Activated naive CD8-positive, alpha-beta T cell treated with anti-CD3 and anti-CD28 coated beads for 36 hours (primary cell): ENCODE measurements at regions not wholly inside any gene's neighbourhood (a gene's known extent, or its start where the extent isn't known, plus 50 kb on each side); places are given as distances from the start of the nearest gene placed in this dataset.
A peak's percentile ranks its signal among the peaks of the same experiment; 100 is the strongest.

Experiments used
- DNase-seq: peaks from one replicate; pipeline ENCODE4 v3.0.0; 2021
- H3K27ac Mint-ChIP-seq: one replicate; pipeline ENCODE4 v1.8.0; 2022; ENCODE audit warnings: mild to moderate bottlenecking, moderate library complexity, mixed read lengths
- H3K27me3 Mint-ChIP-seq: one replicate; pipeline ENCODE4 v1.8.0; 2022; ENCODE audit warnings: mild to moderate bottlenecking, mixed read lengths
- H3K36me3 Mint-ChIP-seq: one replicate; pipeline ENCODE4 v1.8.0; 2021; ENCODE audit warnings: mild to moderate bottlenecking, mixed read lengths
- H3K4me1 Mint-ChIP-seq: one replicate; pipeline ENCODE4 v1.8.0; 2021; ENCODE audit warnings: mixed read lengths
- H3K4me3 Mint-ChIP-seq: one replicate; pipeline ENCODE4 v1.8.0; 2022; ENCODE audit warnings: mild to moderate bottlenecking, moderate library complexity, mixed read lengths
- H3K9me3 Mint-ChIP-seq: one replicate; pipeline ENCODE4 v1.8.0; 2022; ENCODE audit warnings: mixed read lengths

- Mint-ChIP-seq H3K36me3 (no peaks in the 10 kb centered on the region), H3K4me1 (peaks cover 4% of the 10 kb centered on the region), H3K27me3 (peaks cover 20% of the 10 kb centered on the region), H3K27ac (no peak overlapping the region), H3K4me3 (no peak overlapping the region), H3K9me3 (no peaks in the 10 kb centered on the region)
- no peak for DNase-seq
Measured at GRCh38 chr15:68871507-68871906, 50.8 kb upstream of the ANP32A start.

GRCh38 chr15:68874788-68875187 is 54.1 kb upstream of the ANP32A start:
- no peak overlapping the region for H3K27ac Mint-ChIP-seq
- H3K36me3 Mint-ChIP-seq: no peaks in the 10 kb centered on the region
- no peak for DNase-seq
- no peaks in the 10 kb centered on the region for H3K9me3 Mint-ChIP-seq
- H3K4me3 Mint-ChIP-seq: no peak overlapping the region
- peaks cover 4% of the 10 kb centered on the region for H3K4me1 Mint-ChIP-seq
- H3K27me3 Mint-ChIP-seq: peaks cover 24% of the 10 kb centered on the region

- H3K9me3 Mint-ChIP-seq: no peaks in the 10 kb centered on the region
- peaks cover 4% of the 10 kb centered on the region for H3K4me1 Mint-ChIP-seq
- H3K36me3 Mint-ChIP-seq: no peaks in the 10 kb centered on the region
- peak overlapping the region; percentile 44 for H3K4me3 Mint-ChIP-seq
- peak; percentile 82 for DNase-seq
- H3K27me3 Mint-ChIP-seq: peaks cover 21% of the 10 kb centered on the region
- no peak overlapping the region for H3K27ac Mint-ChIP-seq
Measured at GRCh38 chr15:68875377-68876116, 54.8 kb upstream of the SPESP1 start.

- H3K4me1 Mint-ChIP-seq: peaks cover 4% of the 10 kb centered on the region
- H3K27me3 Mint-ChIP-seq: peaks cover 20% of the 10 kb centered on the region
- H3K4me3 Mint-ChIP-seq: no peak overlapping the region
- H3K9me3 Mint-ChIP-seq: no peaks in the 10 kb centered on the region
- H3K36me3 Mint-ChIP-seq: no peaks in the 10 kb centered on the region
- no peak for DNase-seq
- H3K27ac Mint-ChIP-seq: no peak overlapping the region
Measured at GRCh38 chr15:68877626-68878025, 52.7 kb upstream of the SPESP1 start.

DNA sequence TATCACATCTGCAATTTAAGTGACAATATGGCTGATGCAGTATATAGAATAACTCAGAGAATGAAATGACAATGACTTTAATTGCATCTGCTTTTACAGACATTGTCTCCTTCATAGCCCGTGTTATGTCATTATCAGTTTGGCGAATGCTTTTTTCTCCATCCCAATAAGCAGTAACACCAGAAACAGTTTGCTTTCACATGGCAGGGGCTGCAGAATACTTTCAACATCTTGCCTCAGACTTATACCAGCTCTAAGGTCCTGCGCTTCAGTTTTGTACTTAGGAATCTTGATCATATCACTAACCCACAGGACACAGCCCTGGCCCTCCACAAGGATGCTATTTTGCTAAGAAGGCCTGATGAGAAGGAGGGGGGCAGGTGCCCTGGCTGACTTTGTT is 49.9 kb upstream of the SPESP1 start:
- H3K27ac Mint-ChIP-seq: no peak overlapping the region
- H3K4me1 Mint-ChIP-seq: peaks cover 4% of the 10 kb centered on the region
- H3K4me3 Mint-ChIP-seq: no peak overlapping the region
- peaks cover 11% of the 10 kb centered on the region for H3K27me3 Mint-ChIP-seq
- H3K36me3 Mint-ChIP-seq: no peaks in the 10 kb centered on the region
- no peak for DNase-seq
- no peaks in the 10 kb centered on the region for H3K9me3 Mint-ChIP-seq
